CD4-positive, alpha-beta memory T cell (primary cell): ENCODE measurements at regions not wholly inside any gene's neighbourhood (a gene's known extent, or its start where the extent isn't known, plus 50 kb on each side); places are given as distances from the start of the nearest gene placed in this dataset.

Experiments
- CTCF ChIA-PET: fragments of 350-600 bp; sonication (Branson Sonifier 250); formaldehyde crosslinking; loops from one replicate; lab custom pipeline; 2021; ENCODE audit warnings: inconsistent platforms; ENCODE audit not compliant: partially characterized antibody; lab: Charles Lee
- POLR2A ChIA-PET: fragments of 350-600 bp; sonication (Branson Sonifier 250); formaldehyde crosslinking; loops from one replicate; lab custom pipeline; 2021; ENCODE audit not compliant: partially characterized antibody; lab: Charles Lee
- DNase-seq, 5 donors: peaks; one replicate each; pipeline versions ENCODE4 v3.0.0 to v3.0.0-alpha.2; 2020 to 2022; ENCODE audit warnings: mixed read lengths in 1 of 5
- H3K27ac ChIP-seq: one replicate; pipeline ENCODE4 v1.7.0; 2013; ENCODE audit warnings: low read depth, low read length
- H3K27me3 ChIP-seq: 2 replicates; pipeline ENCODE4 v1.7.0; 2013; ENCODE audit warnings: mild to moderate bottlenecking, low read length, moderate library complexity; ENCODE audit not compliant: insufficient read depth
- H3K36me3 ChIP-seq: 2 replicates; pipeline ENCODE4 v1.7.0; 2013; ENCODE audit warnings: mild to moderate bottlenecking, low read length, moderate library complexity; ENCODE audit not compliant: insufficient read depth
- H3K4me1 ChIP-seq: 2 replicates; pipeline ENCODE4 v1.7.0; 2013; ENCODE audit warnings: mild to moderate bottlenecking, low read length, moderate library complexity; ENCODE audit not compliant: insufficient read depth
- H3K4me3 ChIP-seq, 2 donors: one replicate each; pipeline ENCODE4 v1.7.0; 2013; ENCODE audit warnings: low read length in 2 of 2, mild to moderate bottlenecking in 1 of 2
- H3K9me3 ChIP-seq, 2 donors: one replicate each; pipeline ENCODE4 v1.7.0; 2013; ENCODE audit warnings: low read length in 2 of 2, control low read depth in 1 of 2; ENCODE audit not compliant: control insufficient read depth in 1 of 2
- H3K27ac Mint-ChIP-seq, 7 donors: one replicate each; pipeline ENCODE4 v1.8.0; 2020 to 2021; ENCODE audit warnings: mixed read lengths in 7 of 7, mild to moderate bottlenecking in 6 of 7, inconsistent platforms in 3 of 7, moderate library complexity in 3 of 7
- H3K27me3 Mint-ChIP-seq, 2 donors: one replicate each; pipeline ENCODE4 v1.8.0; 2020 to 2021; ENCODE audit warnings: mixed read lengths in 2 of 2
- H3K36me3 Mint-ChIP-seq, 2 donors: one replicate each; pipeline ENCODE4 v1.8.0; 2020 to 2021; ENCODE audit warnings: mixed read lengths in 2 of 2, inconsistent platforms in 1 of 2, mild to moderate bottlenecking in 1 of 2
- H3K4me1 Mint-ChIP-seq, 4 donors: one replicate each; pipeline ENCODE4 v1.8.0; 2020 to 2021; ENCODE audit warnings: mixed read lengths in 4 of 4, mild to moderate bottlenecking in 1 of 4
- H3K4me3 Mint-ChIP-seq, 8 donors: one replicate each; pipeline ENCODE4 v1.8.0; 2020 to 2021; ENCODE audit warnings: mixed read lengths in 8 of 8, mild to moderate bottlenecking in 7 of 8, moderate library complexity in 6 of 8, inconsistent platforms in 3 of 8
- H3K9me3 Mint-ChIP-seq, 8 donors: one replicate each; pipeline ENCODE4 v1.8.0; 2020 to 2021; ENCODE audit warnings: mixed read lengths in 8 of 8, mild to moderate bottlenecking in 5 of 8, inconsistent platforms in 3 of 8, moderate library complexity in 1 of 8
- intact Hi-C: fragments of 100-400 bp; cut with micrococcal nuclease; formaldehyde crosslinking; loops from one replicate; pipeline ENCODE4 v1.15.1; 2023

DNA sequence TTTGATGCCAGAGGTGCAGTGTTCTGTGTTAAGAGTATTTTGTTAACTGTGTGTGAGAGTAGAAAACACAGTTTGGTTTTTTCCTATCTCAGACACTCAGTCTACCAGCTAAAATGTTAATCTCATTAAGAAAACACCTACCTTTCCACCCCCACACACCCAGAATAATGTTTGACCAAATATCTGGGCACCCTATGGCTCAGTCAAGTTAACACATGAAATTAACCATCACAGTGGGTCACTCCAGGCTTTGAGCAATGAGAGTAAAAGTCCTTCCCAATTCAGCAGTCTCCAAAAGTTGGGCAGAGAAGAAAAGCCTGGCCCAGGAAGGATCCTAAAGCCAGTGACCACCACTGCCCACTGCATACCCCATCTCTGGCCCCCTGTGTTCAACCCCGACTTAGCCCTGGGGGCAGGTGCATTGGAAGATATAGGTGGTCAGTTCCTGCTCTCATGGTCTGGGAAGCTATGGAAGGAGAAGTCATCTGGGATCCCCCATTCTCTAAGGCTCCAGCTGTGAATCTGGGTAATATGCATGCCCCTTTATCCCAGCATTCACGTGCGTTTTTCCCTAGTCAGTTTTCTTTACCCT lies 50.2 kb upstream of the CSF3R start:
- DNase-seq = no peak
- Histone ChIP-seq H3K9me3 (no peaks in the 10 kb centered on the region), H3K36me3 (no peaks in the 10 kb centered on the region), H3K4me1 (no peaks in the 10 kb centered on the region), H3K4me3 (no peak overlapping the region), H3K27ac (no peak overlapping the region), H3K27me3 (no peaks in the 10 kb centered on the region)
- no peaks in the 10 kb centered on the region for H3K4me1 Mint-ChIP-seq
- ChIA-PET POLR2A (no interaction called here), CTCF (interaction anchor here (1.0 kb wide), 1 partner anchor 16 kb away, joined by 3 read pairs; no protein-coding TSS in a partner anchor)
- intact Hi-C loops = no loop called here
- no peaks in the 10 kb centered on the region for H3K36me3 Mint-ChIP-seq
- peaks cover 7 to 13% of the 10 kb centered on the region in 2 donors for H3K27me3 Mint-ChIP-seq
- H3K4me3 Mint-ChIP-seq = no peak overlapping the region
- H3K9me3 Mint-ChIP-seq = peaks cover 0 to 3% (median 2%) of the 10 kb centered on the region in 8 donors
- H3K27ac Mint-ChIP-seq = no peak overlapping the region
